T-cell (primary cell): ENCODE measurements at regions not wholly inside any gene's neighbourhood (a gene's known extent, or its start where the extent isn't known, plus 50 kb on each side); places are given as distances from the start of the nearest gene placed in this dataset.
"Not testable (repeated sequence)": the region's sequence is repeated elsewhere in the genome, so short reads cannot be mapped to it uniquely, and the experiment has no call there.

ENCODE experiments used
- ATAC-seq, 4 experiments: fragments of 200-7000 bp in 3 of 4; fragments of 150-1000 bp in 1 of 4; cut with Tn5 transposase; replicated peaks in 1 of 4; 1 replicate in 3 of 4; 2 replicates in 1 of 4; pipeline ENCODE4 v1.10.0; 2021; ENCODE audit warnings: moderate library complexity in 3 of 4, mild to moderate bottlenecking in 2 of 4, moderate number of reproducible peaks in 1 of 4
- CTCF ChIA-PET, 2 donors: fragments of 300-600 bp; sonication (Branson Sonifier 250); formaldehyde crosslinking; loops; one replicate each; lab custom pipeline; 2022; ENCODE audit warnings: antibody characterized with exemption in 2 of 2; lab: Charles Lee
- POLR2A ChIA-PET, 2 donors: fragments of 300-600 bp; sonication (Branson Sonifier 250); formaldehyde crosslinking; loops; one replicate each; lab custom pipeline; 2022; ENCODE audit warnings: antibody characterized with exemption in 2 of 2; lab: Charles Lee
- DNase-seq, 35 experiments: peaks; one replicate each; pipeline versions ENCODE4 v3.0.0 to v3.0.0-alpha.2; 2013 to 2023
- H3K27ac ChIP-seq: one replicate; pipeline ENCODE4 v1.5.1; 2013; ENCODE audit warnings: low read length
- H3K27me3 ChIP-seq, 2 experiments: replicated peaks in 1 of 2; 1 replicate in 1 of 2; 2 replicates in 1 of 2; pipeline versions ENCODE4 v1.6.1 to v1.7.0; 2013; ENCODE audit warnings: low read length in 1 of 2, mixed read lengths in 1 of 2; ENCODE audit not compliant: control insufficient read depth in 2 of 2, insufficient read depth in 2 of 2; ENCODE audit errors: extremely low read depth in 1 of 2
- H3K36me3 ChIP-seq, 2 donors: 1 replicate in 1 of 2; 2 replicates in 1 of 2; pipeline versions ENCODE4 v1.6.1 to v1.7.0; 2013; ENCODE audit warnings: low read length in 1 of 2; ENCODE audit not compliant: control insufficient read depth in 2 of 2, insufficient read depth in 1 of 2; ENCODE audit errors: extremely low read depth in 1 of 2
- H3K4me1 ChIP-seq, 2 experiments: 1 replicate in 1 of 2; 2 replicates in 1 of 2; pipeline versions ENCODE4 v1.6.1 to v1.7.0; 2013; ENCODE audit warnings: low read length in 2 of 2, mixed read lengths in 1 of 2; ENCODE audit not compliant: insufficient read depth in 2 of 2, control insufficient read depth in 1 of 2; ENCODE audit errors: extremely low read depth in 1 of 2
- H3K4me3 ChIP-seq, 2 donors: 1 replicate in 1 of 2; 2 replicates in 1 of 2; pipeline versions ENCODE4 v1.5.1 to v1.7.0; 2013; ENCODE audit warnings: mild to moderate bottlenecking in 2 of 2, low read length in 1 of 2, moderate library complexity in 1 of 2; ENCODE audit not compliant: control insufficient read depth in 1 of 2; ENCODE audit errors: extremely low read depth in 1 of 2
- H3K9me3 ChIP-seq: 2 replicates; pipeline ENCODE4 v1.7.0; 2013
- H3K27ac Mint-ChIP-seq, 2 donors: one replicate each; pipeline ENCODE4 v1.8.0; 2020 to 2021; ENCODE audit warnings: mild to moderate bottlenecking in 2 of 2, mixed read lengths in 2 of 2
- H3K27me3 Mint-ChIP-seq, 2 donors: one replicate each; pipeline ENCODE4 v1.8.0; 2021 to 2022; ENCODE audit warnings: mixed read lengths in 2 of 2
- H3K36me3 Mint-ChIP-seq: one replicate; pipeline ENCODE4 v1.8.0; 2021; ENCODE audit warnings: mixed read lengths
- H3K4me1 Mint-ChIP-seq, 3 donors: one replicate each; pipeline ENCODE4 v1.8.0; 2020 to 2022; ENCODE audit warnings: mixed read lengths in 3 of 3, mild to moderate bottlenecking in 1 of 3
- H3K4me3 Mint-ChIP-seq, 3 donors: one replicate each; pipeline ENCODE4 v1.8.0; 2020 to 2022; ENCODE audit warnings: mild to moderate bottlenecking in 3 of 3, mixed read lengths in 3 of 3, moderate library complexity in 3 of 3
- H3K9me3 Mint-ChIP-seq, 3 donors: one replicate each; pipeline ENCODE4 v1.8.0; 2020 to 2022; ENCODE audit warnings: mixed read lengths in 3 of 3
- WGBS: methylation state at CpG from one replicate; pipeline ENCODE4 v1.1.5; 2013; ENCODE audit warnings: missing lambda C conversion rate; ENCODE audit not compliant: insufficient coverage; 5-methylcytosine and 5-hydroxymethylcytosine counted together

- not testable (repeated sequence) for H3K27me3 Mint-ChIP-seq
Measured at GRCh38 chr2:188035377-188035776, 256.3 kb upstream of the GULP1 start.

GRCh38 chr2:188036786-188037185 lies 254.9 kb upstream of the GULP1 start:
- H3K27me3 ChIP-seq, CTCF ChIA-PET, DNase-seq, ATAC-seq, H3K27ac Mint-ChIP-seq, H3K4me1 ChIP-seq, H3K27me3 Mint-ChIP-seq, H3K9me3 Mint-ChIP-seq, H3K27ac ChIP-seq, H3K36me3 ChIP-seq, POLR2A ChIA-PET, H3K4me3 Mint-ChIP-seq, H3K4me1 Mint-ChIP-seq, H3K9me3 ChIP-seq, H3K36me3 Mint-ChIP-seq, H3K4me3 ChIP-seq: not testable (repeated sequence)
- WGBS = 77% methylated on average over 5 of the region's 5 CpGs

More at GRCh38 chr2:188035377-188035776, 256.3 kb upstream of the GULP1 start:
- POLR2A ChIA-PET, H3K36me3 ChIP-seq, DNase-seq, H3K4me3 ChIP-seq, H3K9me3 ChIP-seq, H3K4me3 Mint-ChIP-seq, H3K27ac Mint-ChIP-seq, H3K4me1 Mint-ChIP-seq, H3K27me3 ChIP-seq, H3K9me3 Mint-ChIP-seq, CTCF ChIA-PET, ATAC-seq, H3K27ac ChIP-seq, H3K36me3 Mint-ChIP-seq, H3K4me1 ChIP-seq: not testable (repeated sequence)
- 88% methylated on average over 8 of the region's 9 CpGs for WGBS

DNA sequence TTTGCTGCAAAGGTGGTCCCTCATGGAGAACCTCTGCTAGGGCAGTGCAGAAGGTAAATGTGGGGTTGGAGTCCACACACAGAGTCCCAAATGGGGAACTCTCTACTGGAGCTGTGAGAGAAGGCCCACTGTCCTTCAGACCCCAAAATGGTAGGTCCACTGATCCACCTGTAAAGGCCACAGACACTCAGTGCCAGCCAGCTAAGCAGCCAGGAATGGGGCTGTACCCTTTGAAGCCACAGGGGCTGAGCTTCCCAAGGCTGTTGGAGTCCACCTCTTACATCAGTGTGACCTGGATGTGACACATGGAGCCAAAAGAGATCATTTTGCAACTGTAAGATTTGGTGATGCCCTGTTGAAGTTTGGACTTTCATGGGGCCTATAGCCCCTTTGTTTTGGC lies 252.4 kb upstream of the GULP1 start:
- H3K4me1 ChIP-seq = no peaks in the 10 kb centered on the region
- no peaks in the 10 kb centered on the region for H3K27me3 ChIP-seq
- POLR2A ChIA-PET = no interaction called here
- Mint-ChIP-seq H3K4me3 (no peak overlapping the region), H3K4me1 (no peaks in the 10 kb centered on the region), H3K36me3 (no peaks in the 10 kb centered on the region), H3K9me3 (peaks cover 3 to 11% (median 5%) of the 10 kb centered on the region in 3 donors), H3K27ac (no peak overlapping the region), H3K27me3 (peaks cover 0 to 2% of the 10 kb centered on the region in 2 donors)
- no peak overlapping the region for H3K4me3 ChIP-seq
- CTCF ChIA-PET = no interaction called here
- no peak for ATAC-seq
- H3K36me3 ChIP-seq = no peaks in the 10 kb centered on the region
- no peaks in the 10 kb centered on the region for H3K9me3 ChIP-seq
- no peak overlapping the region for H3K27ac ChIP-seq
- no peak for DNase-seq

- ChIA-PET POLR2A (no interaction called here), CTCF (no interaction called here)
- Histone ChIP-seq H3K9me3 (no peaks in the 10 kb centered on the region), H3K4me3 (no peak overlapping the region), H3K4me1 (no peaks in the 10 kb centered on the region), H3K36me3 (no peaks in the 10 kb centered on the region), H3K27me3 (no peaks in the 10 kb centered on the region), H3K27ac (no peak overlapping the region)
- Mint-ChIP-seq H3K4me1 (no peaks in the 10 kb centered on the region), H3K27ac (no peak overlapping the region), H3K4me3 (no peak overlapping the region), H3K9me3 (peaks cover 3 to 16% (median 5%) of the 10 kb centered on the region in 3 donors), H3K27me3 (no peaks in the 10 kb centered on the region), H3K36me3 (no peaks in the 10 kb centered on the region)
- ATAC-seq (no peak), DNase-seq (no peak)
Measured at GRCh38 chr2:188042412-188042811, 249.3 kb upstream of the GULP1 start.

DNA sequence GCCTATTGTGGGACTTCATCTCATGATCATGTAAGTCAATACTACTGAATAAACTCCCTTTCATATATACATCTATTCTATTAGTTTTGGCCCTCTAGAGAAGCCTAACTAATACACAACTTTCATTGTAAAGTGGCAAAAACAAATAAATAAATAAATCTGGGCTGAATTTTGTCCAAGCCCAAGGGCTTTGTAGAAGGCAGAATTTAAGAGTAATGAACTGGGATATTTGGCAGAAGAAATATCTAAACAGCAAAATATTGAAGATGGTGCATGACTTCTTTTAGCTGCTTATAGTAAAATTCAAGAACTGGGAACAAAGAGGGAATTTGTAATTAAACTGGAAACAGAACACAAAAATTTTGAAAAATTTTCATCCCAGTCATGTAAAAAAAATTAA lies 246.7 kb upstream of the GULP1 start:
- Histone ChIP-seq H3K36me3 (no peaks in the 10 kb centered on the region), H3K27ac (no peak overlapping the region), H3K9me3 (no peaks in the 10 kb centered on the region), H3K4me3 (no peak overlapping the region), H3K27me3 (no peaks in the 10 kb centered on the region), H3K4me1 (no peaks in the 10 kb centered on the region)
- ATAC-seq = no peak
- no peaks in the 10 kb centered on the region for H3K36me3 Mint-ChIP-seq
- no peak for DNase-seq
- ChIA-PET POLR2A (no interaction called here), CTCF (interaction anchor here in 1 of 2 donors (0.7 kb wide), 1 partner anchor 24 kb away, joined by 10 read pairs; no protein-coding TSS in a partner anchor)
- no peaks in the 10 kb centered on the region for H3K4me1 Mint-ChIP-seq
- no peak overlapping the region for H3K27ac Mint-ChIP-seq
- no peaks in the 10 kb centered on the region for H3K27me3 Mint-ChIP-seq
- H3K9me3 Mint-ChIP-seq = peaks cover 3 to 16% (median 5%) of the 10 kb centered on the region in 3 donors
- H3K4me3 Mint-ChIP-seq = no peak overlapping the region

GRCh38 chr2:188046437-188046836 lies 245.2 kb upstream of the GULP1 start:
- Mint-ChIP-seq H3K27ac (no peak overlapping the region), H3K4me3 (no peak overlapping the region), H3K27me3 (no peaks in the 10 kb centered on the region), H3K4me1 (no peaks in the 10 kb centered on the region), H3K36me3 (no peaks in the 10 kb centered on the region), H3K9me3 (peaks cover 3 to 16% (median 5%) of the 10 kb centered on the region in 3 donors)
- Histone ChIP-seq H3K27me3 (no peaks in the 10 kb centered on the region), H3K27ac (no peak overlapping the region), H3K4me1 (no peaks in the 10 kb centered on the region), H3K9me3 (no peaks in the 10 kb centered on the region), H3K4me3 (no peak overlapping the region), H3K36me3 (no peaks in the 10 kb centered on the region)
- WGBS = 80% methylated on average over 1 of the region's 3 CpGs
- ATAC-seq (no peak), DNase-seq (no peak)
- CTCF ChIA-PET = no interaction called here
- POLR2A ChIA-PET = no interaction called here

- Histone ChIP-seq H3K36me3 (no peaks in the 10 kb centered on the region), H3K4me3 (no peak overlapping the region), H3K9me3 (no peaks in the 10 kb centered on the region), H3K27ac (no peak overlapping the region), H3K27me3 (no peaks in the 10 kb centered on the region), H3K4me1 (no peaks in the 10 kb centered on the region)
- Mint-ChIP-seq H3K27ac (no peak overlapping the region), H3K27me3 (no peaks in the 10 kb centered on the region), H3K4me3 (no peak overlapping the region), H3K9me3 (peaks cover 3 to 16% (median 5%) of the 10 kb centered on the region in 3 donors), H3K36me3 (no peaks in the 10 kb centered on the region), H3K4me1 (no peaks in the 10 kb centered on the region)
- DNase-seq (no peak), ATAC-seq (no peak)
- ChIA-PET POLR2A (no interaction called here), CTCF (no interaction called here)
- WGBS = no CpG with 5 or more reads among the region's 2 CpGs
Measured at GRCh38 chr2:188047735-188048134, 243.9 kb upstream of the GULP1 start.
